Karpas-422 (cell line): ENCODE measurements at regions not wholly inside any gene's neighbourhood (a gene's known extent, or its start where the extent isn't known, plus 50 kb on each side); places are given as distances from the start of the nearest gene placed in this dataset.

Experiments
- DNase-seq: peaks from one replicate; pipeline ENCODE4 v3.0.0-alpha.2; 2015
- H2AFZ ChIP-seq: fragments of 200-600 bp; sonication (generic); 2 replicates; pipeline ENCODE4 v1.6.1; 2014; ENCODE audit warnings: antibody characterized with exemption, low read length, mixed read lengths
- H3K27ac ChIP-seq: fragments of 200-600 bp; sonication (generic); 2 replicates; pipeline ENCODE4 v1.5.1; 2014; ENCODE audit warnings: mild to moderate bottlenecking, low read length, moderate library complexity
- H3K27me3 ChIP-seq: fragments of 200-600 bp; sonication (generic); 2 replicates; pipeline ENCODE4 v1.6.1; 2014; ENCODE audit warnings: low read length, mixed read lengths
- H3K36me3 ChIP-seq: fragments of 200-600 bp; sonication (generic); 2 replicates; pipeline ENCODE4 v1.6.1; 2014; ENCODE audit warnings: low read length, mixed read lengths; ENCODE audit not compliant: insufficient read depth
- H3K4me1 ChIP-seq: fragments of 200-600 bp; sonication (generic); 2 replicates; pipeline ENCODE4 v1.6.1; 2014; ENCODE audit warnings: mild to moderate bottlenecking, low read length, mixed read lengths
- H3K4me2 ChIP-seq: fragments of 200-600 bp; sonication (generic); 2 replicates; pipeline ENCODE4 v1.6.1; 2014; ENCODE audit warnings: low read length, low read depth, mild to moderate bottlenecking; ENCODE audit not compliant: poor library complexity, severe bottlenecking
- H3K4me3 ChIP-seq: fragments of 200-600 bp; sonication (generic); 2 replicates; pipeline ENCODE4 v1.5.1; 2014; ENCODE audit warnings: mild to moderate bottlenecking, antibody characterized with exemption, low read length, mixed read lengths
- H3K79me2 ChIP-seq: fragments of 200-600 bp; sonication (generic); 2 replicates; pipeline ENCODE4 v1.6.1; 2014; ENCODE audit warnings: mild to moderate bottlenecking, low read length, mixed read lengths
- H3K9ac ChIP-seq: fragments of 200-600 bp; sonication (generic); 2 replicates; pipeline ENCODE4 v1.6.0; 2014; ENCODE audit warnings: low read length
- H3K9me2 ChIP-seq: fragments of 200-600 bp; sonication (generic), shearing (Covaris generic); replicated peaks from 2 replicates; pipeline ENCODE4 v1.6.0; 2014; ENCODE audit warnings: mild to moderate bottlenecking, low read length, moderate library complexity; ENCODE audit not compliant: insufficient read depth
- H3K9me3 ChIP-seq: fragments of 300-700, 200-600 bp; sonication (generic); 2 replicates; pipeline ENCODE4 v1.6.1; 2014; ENCODE audit warnings: low read length, mixed read lengths
- H4K20me1 ChIP-seq: fragments of 200-600 bp; sonication (generic); 2 replicates; pipeline ENCODE4 v1.6.1; 2014; ENCODE audit warnings: mild to moderate bottlenecking, antibody characterized with exemption, low read length, low read depth; ENCODE audit not compliant: insufficient read depth

- no peaks in the 10 kb centered on the region for H3K9me2 ChIP-seq
- H3K9me3 ChIP-seq: no peaks in the 10 kb centered on the region
- H3K27me3 ChIP-seq: no peaks in the 10 kb centered on the region
- H2AFZ ChIP-seq: no peak overlapping the region
- no peaks in the 10 kb centered on the region for H3K36me3 ChIP-seq
- no peak overlapping the region for H3K4me2 ChIP-seq
- no peak for DNase-seq
- no peak overlapping the region for H3K9ac ChIP-seq
- no peaks in the 10 kb centered on the region for H3K79me2 ChIP-seq
- H3K27ac ChIP-seq: no peak overlapping the region
- H3K4me1 ChIP-seq: no peaks in the 10 kb centered on the region
- H3K4me3 ChIP-seq: no peak overlapping the region
- H4K20me1 ChIP-seq: no peaks in the 10 kb centered on the region
These were observed 126.6 kb upstream of the AJAP1 start for GRCh38 chr1:4527819-4528218.

GRCh38 chr1:4528590-4528989 lies 125.8 kb upstream of the AJAP1 start:
- H2AFZ ChIP-seq: no peak overlapping the region
- DNase-seq: no peak
- H3K9me2 ChIP-seq: no peaks in the 10 kb centered on the region
- no peak overlapping the region for H3K4me3 ChIP-seq
- no peaks in the 10 kb centered on the region for H4K20me1 ChIP-seq
- no peak overlapping the region for H3K4me2 ChIP-seq
- no peaks in the 10 kb centered on the region for H3K4me1 ChIP-seq
- no peaks in the 10 kb centered on the region for H3K36me3 ChIP-seq
- no peak overlapping the region for H3K9ac ChIP-seq
- H3K27me3 ChIP-seq: no peaks in the 10 kb centered on the region
- no peaks in the 10 kb centered on the region for H3K79me2 ChIP-seq
- no peaks in the 10 kb centered on the region for H3K9me3 ChIP-seq
- no peak overlapping the region for H3K27ac ChIP-seq

- Histone ChIP-seq H3K9me2 (no peaks in the 10 kb centered on the region), H3K4me2 (no peak overlapping the region), H3K9me3 (no peaks in the 10 kb centered on the region), H3K27ac (no peak overlapping the region), H3K36me3 (no peaks in the 10 kb centered on the region), H4K20me1 (no peaks in the 10 kb centered on the region), H3K4me1 (no peaks in the 10 kb centered on the region), H3K4me3 (no peak overlapping the region), H3K27me3 (no peaks in the 10 kb centered on the region), H3K79me2 (no peaks in the 10 kb centered on the region), H2AFZ (no peak overlapping the region), H3K9ac (no peak overlapping the region)
- DNase-seq: no peak
These were observed 124.8 kb upstream of the AJAP1 start for GRCh38 chr1:4529446-4530165.

GRCh38 chr1:4530166-4530785 lies 124.1 kb upstream of the AJAP1 start:
- no peaks in the 10 kb centered on the region for H3K36me3 ChIP-seq
- H4K20me1 ChIP-seq: no peaks in the 10 kb centered on the region
- no peaks in the 10 kb centered on the region for H3K9me2 ChIP-seq
- no peaks in the 10 kb centered on the region for H3K9me3 ChIP-seq
- no peaks in the 10 kb centered on the region for H3K79me2 ChIP-seq
- H3K27me3 ChIP-seq: no peaks in the 10 kb centered on the region
- no peak overlapping the region for H3K27ac ChIP-seq
- H2AFZ ChIP-seq: no peak overlapping the region
- H3K4me2 ChIP-seq: no peak overlapping the region
- no peak overlapping the region for H3K4me3 ChIP-seq
- no peak for DNase-seq
- no peak overlapping the region for H3K9ac ChIP-seq
- H3K4me1 ChIP-seq: no peaks in the 10 kb centered on the region

- DNase-seq: no peak
- no peak overlapping the region for H2AFZ ChIP-seq
- H3K27ac ChIP-seq: no peak overlapping the region
- no peak overlapping the region for H3K9ac ChIP-seq
- H3K9me2 ChIP-seq: no peaks in the 10 kb centered on the region
- no peak overlapping the region for H3K4me3 ChIP-seq
- no peaks in the 10 kb centered on the region for H3K9me3 ChIP-seq
- H3K4me1 ChIP-seq: no peaks in the 10 kb centered on the region
- no peaks in the 10 kb centered on the region for H3K36me3 ChIP-seq
- H3K27me3 ChIP-seq: no peaks in the 10 kb centered on the region
- H3K79me2 ChIP-seq: no peaks in the 10 kb centered on the region
- H3K4me2 ChIP-seq: no peak overlapping the region
- H4K20me1 ChIP-seq: no peaks in the 10 kb centered on the region
These were observed 122.6 kb upstream of the AJAP1 start for GRCh38 chr1:4531842-4532241.

- H3K36me3 ChIP-seq: no peaks in the 10 kb centered on the region
- no peaks in the 10 kb centered on the region for H3K9me3 ChIP-seq
- no peak overlapping the region for H2AFZ ChIP-seq
- no peak overlapping the region for H3K27ac ChIP-seq
- H3K4me2 ChIP-seq: no peak overlapping the region
- no peak overlapping the region for H3K4me3 ChIP-seq
- H3K79me2 ChIP-seq: no peaks in the 10 kb centered on the region
- H3K4me1 ChIP-seq: no peaks in the 10 kb centered on the region
- H3K9me2 ChIP-seq: no peaks in the 10 kb centered on the region
- no peaks in the 10 kb centered on the region for H3K27me3 ChIP-seq
- H4K20me1 ChIP-seq: no peaks in the 10 kb centered on the region
- H3K9ac ChIP-seq: no peak overlapping the region
- DNase-seq: no peak
These were observed 121.8 kb upstream of the AJAP1 start for GRCh38 chr1:4532656-4533055.

GRCh38 chr1:4546911-4547310 lies 107.5 kb upstream of the AJAP1 start:
- Histone ChIP-seq H3K79me2 (no peaks in the 10 kb centered on the region), H2AFZ (no peak overlapping the region), H3K36me3 (no peaks in the 10 kb centered on the region), H3K27ac (no peak overlapping the region), H4K20me1 (0 out of 2 replicates have a peak, but pooled peaks cover 5% of the 10 kb centered on the region), H3K9me3 (no peaks in the 10 kb centered on the region), H3K27me3 (no peaks in the 10 kb centered on the region), H3K4me2 (no peak overlapping the region), H3K4me1 (no peaks in the 10 kb centered on the region; the same call in 1 of the 2 replicates), H3K9me2 (no peaks in the 10 kb centered on the region; the same call in 1 of the 2 replicates), H3K9ac (no peak overlapping the region), H3K4me3 (no peak overlapping the region)
- no peak for DNase-seq

GRCh38 chr1:4549930-4550329 lies 104.5 kb upstream of the AJAP1 start:
- Histone ChIP-seq H4K20me1 (0 out of 2 replicates have a peak, but pooled peaks cover 5% of the 10 kb centered on the region), H3K27ac (no peak overlapping the region), H3K79me2 (no peaks in the 10 kb centered on the region), H3K4me3 (no peak overlapping the region), H3K36me3 (no peaks in the 10 kb centered on the region), H2AFZ (no peak overlapping the region), H3K4me2 (no peak overlapping the region), H3K27me3 (no peaks in the 10 kb centered on the region), H3K9me2 (no peaks in the 10 kb centered on the region; the same call in 1 of the 2 replicates), H3K4me1 (no peaks in the 10 kb centered on the region; the same call in 1 of the 2 replicates), H3K9me3 (no peaks in the 10 kb centered on the region), H3K9ac (no peak overlapping the region)
- peak; percentile 41 for DNase-seq
